GM13976 (cell line): ENCODE measurements at regions not wholly inside any gene's neighbourhood (a gene's known extent, or its start where the extent isn't known, plus 50 kb on each side); places are given as distances from the start of the nearest gene placed in this dataset.

ENCODE experiments used
- DNase-seq: peaks from one replicate; pipeline ENCODE4 v3.0.0; 2012; ENCODE audit warnings: low spot score
- in situ Hi-C: fragments of 300-500 bp; cut with MboI; formaldehyde crosslinking; loops from one replicate; pipeline ENCODE4 v1.12.0; 2022; ENCODE audit warnings: low sequenced_read_pairs, mixed read lengths, inconsistent platforms; ENCODE audit not compliant: unreplicated experiment
- TF ChIP-seq, protein P1 (sequence below): IDR thresholded peaks from 2 replicates; pipeline ENCODE4 v1.5.1; 2012; ENCODE audit warnings: borderline replicate concordance, mild to moderate bottlenecking; ENCODE audit not compliant: insufficient read depth; ENCODE audit errors: extremely low read depth, missing control alignments, control extremely low read depth

DNA sequence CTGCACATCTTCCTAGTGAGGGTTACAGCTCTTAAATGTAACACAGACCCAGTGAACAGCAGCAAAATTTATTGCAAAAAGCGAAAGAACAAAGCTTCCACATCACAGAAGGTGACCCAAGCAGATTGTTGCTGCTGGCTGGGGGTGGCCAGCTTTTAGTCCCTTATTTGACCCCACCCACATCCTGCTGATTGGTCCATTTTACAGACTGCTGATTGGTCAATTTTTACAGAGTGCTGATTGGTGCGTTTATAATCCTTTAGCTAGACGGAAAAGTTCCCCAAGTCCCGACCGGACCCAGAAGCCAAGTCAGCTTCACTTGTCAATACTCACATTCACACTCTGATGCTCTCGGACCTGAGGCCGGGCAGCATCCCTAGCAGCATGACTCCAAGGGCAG is 154.5 kb upstream of the ATP10A start:
- DNase-seq = no peak
- in situ Hi-C loops = no loop called here
- TF ChIP-seq, protein P1, sequence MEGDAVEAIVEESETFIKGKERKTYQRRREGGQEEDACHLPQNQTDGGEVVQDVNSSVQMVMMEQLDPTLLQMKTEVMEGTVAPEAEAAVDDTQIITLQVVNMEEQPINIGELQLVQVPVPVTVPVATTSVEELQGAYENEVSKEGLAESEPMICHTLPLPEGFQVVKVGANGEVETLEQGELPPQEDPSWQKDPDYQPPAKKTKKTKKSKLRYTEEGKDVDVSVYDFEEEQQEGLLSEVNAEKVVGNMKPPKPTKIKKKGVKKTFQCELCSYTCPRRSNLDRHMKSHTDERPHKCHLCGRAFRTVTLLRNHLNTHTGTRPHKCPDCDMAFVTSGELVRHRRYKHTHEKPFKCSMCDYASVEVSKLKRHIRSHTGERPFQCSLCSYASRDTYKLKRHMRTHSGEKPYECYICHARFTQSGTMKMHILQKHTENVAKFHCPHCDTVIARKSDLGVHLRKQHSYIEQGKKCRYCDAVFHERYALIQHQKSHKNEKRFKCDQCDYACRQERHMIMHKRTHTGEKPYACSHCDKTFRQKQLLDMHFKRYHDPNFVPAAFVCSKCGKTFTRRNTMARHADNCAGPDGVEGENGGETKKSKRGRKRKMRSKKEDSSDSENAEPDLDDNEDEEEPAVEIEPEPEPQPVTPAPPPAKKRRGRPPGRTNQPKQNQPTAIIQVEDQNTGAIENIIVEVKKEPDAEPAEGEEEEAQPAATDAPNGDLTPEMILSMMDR = no peak

DNA sequence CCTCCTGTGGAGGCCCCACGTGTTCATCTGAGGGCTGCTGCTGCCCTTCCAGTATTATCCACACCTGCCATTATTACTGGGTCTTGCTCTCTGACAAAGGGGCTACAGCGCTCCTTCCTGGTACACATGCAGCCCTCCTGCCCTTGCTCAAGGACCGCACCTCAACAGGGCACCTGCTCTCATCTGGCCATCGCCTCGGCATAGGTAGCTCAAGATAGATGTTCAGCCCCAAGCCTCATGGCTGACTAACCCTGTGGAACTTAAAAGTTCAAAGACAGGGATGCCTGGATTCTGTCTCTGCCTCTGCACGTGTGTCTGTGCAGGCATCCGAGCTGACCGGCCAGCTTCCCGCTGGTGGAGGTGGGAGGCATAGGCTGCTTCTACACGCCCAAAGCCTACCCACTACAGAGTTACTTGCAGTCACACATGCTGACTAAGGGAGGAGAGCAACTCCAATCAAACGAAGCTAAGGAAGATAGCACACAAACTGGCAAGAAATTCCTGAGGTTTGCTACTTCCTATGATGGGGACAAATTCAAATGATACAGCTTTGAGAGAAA is 152.5 kb upstream of the ATP10A start:
- TF ChIP-seq, protein P1 = no peak
- in situ Hi-C loops = no loop called here
- no peak for DNase-seq

DNA sequence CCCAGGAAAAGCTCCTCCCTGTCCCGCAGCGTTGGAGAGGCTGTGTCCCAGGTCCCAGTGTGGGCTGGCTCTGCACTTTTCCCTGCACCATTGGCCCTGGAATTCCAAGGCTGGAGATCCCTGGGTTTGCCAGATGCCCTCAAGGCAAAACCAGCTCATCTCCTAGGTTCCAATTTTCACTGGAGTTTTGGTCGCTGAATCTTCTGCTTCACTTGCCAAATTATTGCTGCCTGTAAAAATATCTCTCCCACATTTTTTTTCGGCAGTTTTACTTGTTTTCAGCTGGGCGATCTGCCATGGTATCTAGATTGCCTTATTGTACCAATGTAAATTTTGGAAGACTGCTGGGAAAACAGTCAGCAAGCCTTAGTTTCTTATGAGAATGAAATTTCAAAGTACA is 150.9 kb upstream of the ATP10A start:
- no peak for DNase-seq
- in situ Hi-C loops = no loop called here
- TF ChIP-seq, protein P1 = no peak

DNA sequence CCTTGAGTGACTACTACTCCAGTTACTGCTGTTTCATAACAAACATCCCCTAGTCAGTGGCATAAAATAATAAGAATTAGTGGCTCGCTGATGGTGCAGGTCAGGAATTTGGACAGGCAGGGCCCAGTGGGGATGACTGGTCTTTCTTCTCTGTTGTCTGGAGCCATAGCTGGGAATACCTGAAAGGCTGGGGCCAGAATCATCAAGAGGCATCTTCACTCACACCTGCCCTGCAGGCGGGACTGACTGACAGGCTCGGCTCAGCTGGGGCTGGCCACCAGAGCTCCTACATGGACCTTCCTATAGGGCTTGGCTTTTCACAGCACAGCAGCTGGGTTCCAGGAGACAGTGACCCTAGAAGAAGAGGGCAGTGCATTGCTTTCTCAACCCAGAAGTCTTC is 148.8 kb upstream of the ATP10A start:
- in situ Hi-C loops = no loop called here
- TF ChIP-seq, protein P1 = no peak
- no peak for DNase-seq

DNA sequence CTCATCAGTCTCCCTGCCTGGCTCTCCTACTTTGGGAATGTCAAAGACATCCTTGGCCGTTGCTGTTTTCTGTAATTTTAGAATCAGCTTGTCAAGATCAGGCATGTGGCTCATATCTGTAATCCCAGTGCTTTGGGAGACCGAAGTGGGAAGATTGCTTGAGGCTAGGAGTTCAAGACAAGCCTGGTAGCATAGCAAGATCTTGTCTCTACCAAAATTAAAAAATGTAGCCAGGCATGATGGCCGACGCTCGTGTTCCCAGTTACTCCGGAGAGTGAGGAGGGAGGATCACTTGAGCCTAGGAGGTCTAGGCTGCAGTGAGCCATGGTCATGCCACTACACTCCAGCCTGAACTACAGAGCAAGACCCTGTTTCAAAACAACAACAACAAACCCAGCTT is 144.0 kb upstream of the ATP10A start:
- no peak for DNase-seq
- in situ Hi-C loops = no loop called here
- TF ChIP-seq, protein P1 = no peak

DNA sequence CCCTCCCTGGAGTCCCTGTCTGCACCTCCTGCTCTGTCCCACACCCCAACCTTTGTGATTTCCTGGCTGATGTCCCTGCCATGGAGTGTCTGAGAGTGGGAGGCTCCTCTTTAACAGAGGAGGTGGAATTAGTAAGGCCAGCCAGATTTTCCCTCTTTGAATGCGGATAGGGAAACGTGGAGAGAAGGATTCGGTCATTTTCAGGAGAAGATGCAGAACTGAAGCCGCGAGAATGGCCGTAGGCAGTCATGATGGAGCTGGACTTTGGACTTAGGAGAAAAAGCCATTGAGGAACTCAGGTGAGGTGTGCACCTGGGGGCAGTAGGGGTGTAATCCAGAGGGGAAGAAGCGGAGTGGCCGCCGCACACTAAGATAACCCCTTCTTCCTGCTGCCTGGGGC is 138.1 kb upstream of the ATP10A start:
- TF ChIP-seq, protein P1 = no peak
- in situ Hi-C loops = no loop called here
- DNase-seq = no peak

DNA sequence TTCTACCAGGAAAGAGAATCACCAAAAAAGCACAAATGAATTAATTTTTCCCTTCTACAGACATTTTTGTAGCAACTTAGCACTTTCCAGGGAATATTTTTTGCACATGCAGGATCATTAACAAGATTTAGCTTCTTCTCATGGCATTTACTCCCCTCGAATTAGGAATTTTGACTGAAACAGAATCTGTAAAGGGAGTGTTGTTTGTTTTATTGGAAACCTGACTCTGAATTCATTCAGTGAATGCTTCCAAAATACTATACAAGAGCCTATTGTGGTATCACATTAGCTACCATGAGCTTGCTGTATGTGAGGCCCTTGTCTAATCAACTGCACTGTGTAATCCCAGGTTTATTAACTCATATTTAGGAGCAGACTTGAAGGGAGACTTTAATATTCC is 130.4 kb upstream of the ATP10A start:
- no peak for DNase-seq

More for the DNA sequence above, 130.4 kb upstream of the ATP10A start:
- in situ Hi-C loops = no loop called here
- TF ChIP-seq, protein P1 = no peak
